MM.1S (cell line): ENCODE measurements at regions not wholly inside any gene's neighbourhood (a gene's known extent, or its start where the extent isn't known, plus 50 kb on each side); places are given as distances from the start of the nearest gene placed in this dataset.

ENCODE experiments used
- CTCF ChIP-seq: fragments of 300-600 bp; sonication (generic); IDR thresholded peaks from 2 replicates; pipeline ENCODE4 v1.5.1; 2016; ENCODE audit warnings: antibody characterized with exemption, low read length, mixed read lengths
- EZH2 ChIP-seq: fragments of 300-600 bp; sonication (generic); optimal IDR thresholded peaks from 2 replicates; pipeline ENCODE3; 2017; ENCODE audit warnings: low read depth, mild to moderate bottlenecking, antibody characterized with exemption, low read length, mixed read lengths
- EZH2phosphoT487 ChIP-seq: fragments of 300-600 bp; sonication (generic); IDR thresholded peaks from 2 replicates; pipeline ENCODE4 v1.6.1; 2018; ENCODE audit warnings: antibody characterized with exemption, low read length

DNA sequence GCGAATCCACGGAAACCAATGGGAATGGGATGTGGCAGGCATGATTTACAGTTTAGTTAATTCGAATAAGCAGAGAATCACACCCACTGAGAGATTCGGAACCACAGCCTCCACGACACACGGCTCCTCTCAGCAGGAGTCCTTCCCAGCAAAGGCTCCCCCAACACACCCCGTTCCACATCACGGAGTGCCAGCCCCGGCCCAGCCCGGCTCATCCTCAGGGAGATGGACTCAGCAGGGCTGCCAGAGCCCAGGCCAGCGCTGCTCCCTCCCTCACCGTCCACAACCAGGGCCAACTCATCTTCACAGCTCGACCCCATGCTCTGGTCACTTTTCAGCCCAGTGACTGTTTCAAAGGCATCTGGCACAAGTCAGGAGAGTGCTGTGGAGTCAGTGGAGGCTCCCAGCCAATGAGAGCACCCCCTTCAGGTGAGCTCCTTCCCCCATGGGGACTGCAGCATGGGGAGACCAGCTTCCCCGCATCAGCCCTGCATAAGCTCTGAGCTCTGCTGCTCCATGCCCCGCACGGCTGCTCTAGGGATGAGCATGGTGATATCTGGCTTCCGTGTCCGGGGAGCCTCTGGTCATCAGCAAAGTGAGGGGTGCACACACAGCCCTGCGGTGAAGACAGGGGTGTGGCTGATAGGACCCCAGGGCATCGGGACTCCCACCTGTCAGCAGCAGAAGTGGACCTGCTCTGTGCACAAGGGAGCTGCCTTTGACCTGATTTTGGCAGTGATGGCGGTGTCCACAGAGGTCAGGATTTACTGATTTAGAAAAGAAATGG, 238.8 kb upstream of the SFSWAP start:
- TF ChIP-seq CTCF: no peak
- no peak for TF ChIP-seq EZH2phosphoT487
- no peak for TF ChIP-seq EZH2
